ENCODE measurements at regions not wholly inside any gene's neighbourhood (a gene's known extent, or its start where the extent isn't known, plus 50 kb on each side); places are given as distances from the start of the nearest gene placed in this dataset.

DNA sequence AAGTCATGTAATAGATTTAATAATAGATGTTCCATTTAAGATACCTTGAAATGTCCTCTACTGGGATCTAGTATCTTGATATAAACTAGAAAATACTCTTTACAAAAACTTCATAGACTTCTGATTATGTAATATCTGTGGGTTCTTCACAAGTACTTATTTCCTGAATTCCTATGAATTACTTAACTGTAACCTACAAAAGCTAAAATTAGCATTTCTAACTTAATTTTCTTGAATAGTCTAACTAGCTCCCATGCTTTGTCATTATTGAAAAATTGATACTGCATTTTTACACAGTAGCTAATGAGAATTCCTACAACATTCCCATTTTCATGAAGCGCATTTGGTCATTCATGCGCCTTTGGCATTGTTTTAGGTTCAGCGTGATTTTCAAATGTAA is 1828.2 kb downstream of the MAT2B start:
- intact Hi-C loops (cut with micrococcal nuclease; ENCODE audit: unreplicated experiment) (no loop called here), in situ Hi-C loops (cut with HindIII; ENCODE audit: extremely low pct_ligation_motif_present, low pct_unique_long_range_greater_than_20kb) (no loop called here)
- TF ChIP-seq ZNF253 (CRISPR knock-in tag; IDR thresholded peaks at IDR 0.05; ENCODE audit: borderline replicate concordance), result no peak
- no peak for TF ChIP-seq GATAD1 (CRISPR knock-in tag; IDR thresholded peaks at IDR 0.05)
- TF ChIP-seq, protein P1, sequence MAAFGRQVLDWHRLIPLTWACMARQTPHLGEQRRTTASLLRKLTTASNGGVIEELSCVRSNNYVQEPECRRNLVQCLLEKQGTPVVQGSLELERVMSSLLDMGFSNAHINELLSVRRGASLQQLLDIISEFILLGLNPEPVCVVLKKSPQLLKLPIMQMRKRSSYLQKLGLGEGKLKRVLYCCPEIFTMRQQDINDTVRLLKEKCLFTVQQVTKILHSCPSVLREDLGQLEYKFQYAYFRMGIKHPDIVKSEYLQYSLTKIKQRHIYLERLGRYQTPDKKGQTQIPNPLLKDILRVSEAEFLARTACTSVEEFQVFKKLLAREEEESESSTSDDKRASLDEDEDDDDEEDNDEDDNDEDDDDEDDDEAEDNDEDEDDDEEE (CRISPR knock-in tag; IDR thresholded peaks at IDR 0.05), result no peak
- no peak for TF ChIP-seq GABPB1 (CRISPR knock-in tag; IDR thresholded peaks at IDR 0.05)
- no peak for TF ChIP-seq SOX6 (IDR thresholded peaks at IDR 0.05)
- no peak for TF ChIP-seq SOX6 (CRISPR knock-in tag; IDR thresholded peaks at IDR 0.05)
- TF ChIP-seq HNRNPK (IDR thresholded peaks at IDR 0.05; ENCODE audit: low read depth, low read length, poor library complexity, severe bottlenecking), result no peak
- TF ChIP-seq DMAP1 (CRISPR knock-in tag; IDR thresholded peaks at IDR 0.05), result no peak
- TF ChIP-seq HDAC1 (CRISPR knock-in tag; IDR thresholded peaks at IDR 0.05), result no peak
- no peak for TF ChIP-seq NAIF1 (CRISPR knock-in tag; IDR thresholded peaks at IDR 0.05; ENCODE audit: borderline replicate concordance)
- no peak for TF ChIP-seq KDM6A (CRISPR knock-in tag; IDR thresholded peaks at IDR 0.05; ENCODE audit: low read depth)
- TF ChIP-seq HIVEP1 (CRISPR knock-in tag; IDR thresholded peaks at IDR 0.05), result no peak
- no peak for TF ChIP-seq NFYB (CRISPR knock-in tag; IDR thresholded peaks at IDR 0.05)
- TF ChIP-seq ZNF703 (CRISPR knock-in tag; IDR thresholded peaks at IDR 0.05; ENCODE audit: borderline replicate concordance), result no peak
- TF ChIP-seq ZNF878 (CRISPR knock-in tag; IDR thresholded peaks at IDR 0.05), result no peak
- no peak for TF ChIP-seq BCL3 (CRISPR knock-in tag; IDR thresholded peaks at IDR 0.05)
- TF ChIP-seq ZNF792 (CRISPR knock-in tag; IDR thresholded peaks at IDR 0.05), result no peak
- no peak for TF ChIP-seq TFAP4 (IDR thresholded peaks at IDR 0.05; ENCODE audit: borderline replicate concordance, low read depth)
- H3K4me2 ChIP-seq (ENCODE audit: low read depth, low read length), result no peak overlapping the region
- no peaks in the 10 kb centered on the region for H4K20me1 ChIP-seq (ENCODE audit: insufficient read depth, low read length)
- H3K27ac ChIP-seq (ENCODE audit: extremely low read length, insufficient read depth, low read length), result no peak overlapping the region
- 66% methylated on average over 3 of the region's 3 CpGs for WGBS (ENCODE audit: low lambda C conversion rate)
- no peak for ATAC-seq
- H3K4me1 ChIP-seq (ENCODE audit: insufficient read depth, low read length), result no peaks in the 10 kb centered on the region
- no peak for FAIRE-seq
- no peak for DNase-seq (ENCODE audit: low spot score)
- H3K27me3 ChIP-seq (ENCODE audit: control insufficient read depth in 1 of 2, insufficient read depth in 2 of 2, low read length in 2 of 2), result no peaks in the 10 kb centered on the region
- POLR2A ChIA-PET, result no interaction called here
- H3K4me3 ChIP-seq (replicated peaks in 1 of 3; ENCODE audit: insufficient read depth in 1 of 3, low read depth in 2 of 3, low read length in 3 of 3), result no peak overlapping the region
- H3K9ac ChIP-seq (ENCODE audit: insufficient read depth, low read depth, low read length), result no peak overlapping the region
- no peaks in the 10 kb centered on the region for H3K36me3 ChIP-seq (replicated peaks in 1 of 2; ENCODE audit: control insufficient read depth in 1 of 2, insufficient read depth in 2 of 2, low read length in 2 of 2)
- no peaks in the 10 kb centered on the region for H3K79me2 ChIP-seq (ENCODE audit: insufficient read depth, low read length)
- peaks cover 72% of the 10 kb centered on the region for H3K9me3 ChIP-seq (ENCODE audit: low read length)
- CTCF ChIA-PET (ENCODE audit: low intra/inter-chr PET ratio, low total read pairs), result no interaction called here
- no TSS peak for BruUV-seq (replicated peaks)
- no peak overlapping the region for H2AFZ ChIP-seq (ENCODE audit: low read length)
